ENCODE measurements at regions not wholly inside any gene's neighbourhood (a gene's known extent, or its start where the extent isn't known, plus 50 kb on each side); places are given as distances from the start of the nearest gene placed in this dataset.

GRCh38 chrX:104427693-104428092, 138.3 kb upstream of the IL1RAPL2 start:
- in situ Hi-C loops (cut with MboI; ENCODE audit: low sequenced_read_pairs) (no loop called here), intact Hi-C loops (cut with micrococcal nuclease) (no loop called here), dilution Hi-C loops (cut with HindIII; ENCODE audit: low sequenced_read_pairs, unreplicated experiment) (no loop called here)
- Histone ChIP-seq H3K36me3 (ENCODE audit: control insufficient read depth, insufficient read depth, low read length) (no peaks in the 10 kb centered on the region), H3K27ac (ENCODE audit: insufficient read depth, low read length) (no peak overlapping the region), H2BK15ac (ENCODE audit: low read depth, low read length) (no peak overlapping the region), H3K79me1 (ENCODE audit: low read depth in 1 of 2, low read length in 2 of 2) (no peaks in the 10 kb centered on the region), H3K23ac (ENCODE audit: low read depth, low read length) (no peak overlapping the region), H3K14ac (replicated peaks; ENCODE audit: low read depth, low read length) (no peak overlapping the region), H2AK5ac (ENCODE audit: low read depth, low read length) (no peak overlapping the region), H2AK9ac (replicated peaks; ENCODE audit: low read depth, low read length, poor library complexity) (no peak overlapping the region), H4K91ac (ENCODE audit: insufficient read depth, low read depth, low read length) (no peak overlapping the region), H3K9me1 (ENCODE audit: insufficient read depth, low read length) (no peaks in the 10 kb centered on the region), H3K27me3 (ENCODE audit: control insufficient read depth, insufficient read depth, low read length) (peaks cover 5% of the 10 kb centered on the region), H2AFZ (replicated peaks; ENCODE audit: low read length, poor library complexity) (no peak overlapping the region), H3K9ac (ENCODE audit: low read depth, low read length) (no peak overlapping the region), H3K56ac (ENCODE audit: extremely low read depth, insufficient read depth, low read length) (no peak overlapping the region), H4K5ac (ENCODE audit: low read depth, low read length) (no peak overlapping the region), H3K4ac (ENCODE audit: low read depth, low read length) (no peak overlapping the region), H3K4me3 (ENCODE audit: insufficient read depth, low read depth, low read length) (no peak overlapping the region), H3K9me3 (ENCODE audit: control insufficient read depth, insufficient read depth, low read length) (no peaks in the 10 kb centered on the region), H3K4me1 (ENCODE audit: control insufficient read depth, insufficient read depth, low read length) (no peaks in the 10 kb centered on the region), H4K8ac (ENCODE audit: low read depth in 2 of 2, low read length in 2 of 2) (no peak overlapping the region), H2BK120ac (ENCODE audit: low read depth, low read length) (no peak overlapping the region), H2BK5ac (ENCODE audit: low read depth, low read length, poor library complexity, severe bottlenecking) (no peak overlapping the region), H3K18ac (ENCODE audit: low read depth, low read length) (no peak overlapping the region), H2BK20ac (ENCODE audit: low read depth, low read length) (no peak overlapping the region), H3K4me2 (ENCODE audit: low read depth, low read length) (no peak overlapping the region), H4K20me1 (ENCODE audit: insufficient read depth, low read length) (no peaks in the 10 kb centered on the region)
- WGBS, 2 experiments (ENCODE audit: extremely low coverage in 2 of 2, insufficient read length in 1 of 2), result no CpG with 5 or more reads among the region's 3 CpGs
- ChIA-PET CTCF (no interaction called here), POLR2A (ENCODE audit: unreplicated experiment) (interaction anchor here (0.6 kb wide), 1 partner anchor 40 kb away, joined by 3 read pairs; no protein-coding TSS in a partner anchor)
- no TSS peak for BruUV-seq (replicated peaks)
- DNase-seq (no peak), ATAC-seq (ENCODE audit: low read depth) (no peak)
- TF ChIP-seq CHD1 (IDR thresholded peaks at IDR 0.05; ENCODE audit: low read depth, low read length) (no peak), RFX5 (IDR thresholded peaks at IDR 0.05; ENCODE audit: low read depth, low read length) (no peak), USF2 (IDR thresholded peaks at IDR 0.05; ENCODE audit: low read depth, low read length) (no peak)

Data from IMR-90 (cell line).